ENCODE measurements at regions not wholly inside any gene's neighbourhood (a gene's known extent, or its start where the extent isn't known, plus 50 kb on each side); places are given as distances from the start of the nearest gene placed in this dataset.

DNA sequence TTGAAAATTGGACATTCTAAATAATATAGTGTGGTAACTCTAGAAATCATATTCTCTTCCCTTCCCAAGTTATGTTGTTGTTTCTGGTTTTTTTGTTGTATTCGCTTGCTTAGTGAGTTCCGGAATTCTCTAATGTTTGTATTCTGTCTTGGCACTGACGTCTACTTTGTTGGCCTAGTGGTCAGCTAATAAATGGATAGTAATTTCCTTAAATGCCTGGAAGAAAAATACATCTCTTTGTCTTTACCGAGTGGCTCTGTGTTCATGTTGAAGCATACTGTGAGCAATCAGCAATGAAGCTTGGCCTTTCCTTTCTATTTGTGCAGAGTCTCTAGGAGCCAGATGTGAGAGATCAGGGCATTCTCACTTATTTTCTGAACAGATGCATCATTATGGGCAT is 1225.7 kb downstream of the JRKL start:
- TF ChIP-seq, protein P1, sequence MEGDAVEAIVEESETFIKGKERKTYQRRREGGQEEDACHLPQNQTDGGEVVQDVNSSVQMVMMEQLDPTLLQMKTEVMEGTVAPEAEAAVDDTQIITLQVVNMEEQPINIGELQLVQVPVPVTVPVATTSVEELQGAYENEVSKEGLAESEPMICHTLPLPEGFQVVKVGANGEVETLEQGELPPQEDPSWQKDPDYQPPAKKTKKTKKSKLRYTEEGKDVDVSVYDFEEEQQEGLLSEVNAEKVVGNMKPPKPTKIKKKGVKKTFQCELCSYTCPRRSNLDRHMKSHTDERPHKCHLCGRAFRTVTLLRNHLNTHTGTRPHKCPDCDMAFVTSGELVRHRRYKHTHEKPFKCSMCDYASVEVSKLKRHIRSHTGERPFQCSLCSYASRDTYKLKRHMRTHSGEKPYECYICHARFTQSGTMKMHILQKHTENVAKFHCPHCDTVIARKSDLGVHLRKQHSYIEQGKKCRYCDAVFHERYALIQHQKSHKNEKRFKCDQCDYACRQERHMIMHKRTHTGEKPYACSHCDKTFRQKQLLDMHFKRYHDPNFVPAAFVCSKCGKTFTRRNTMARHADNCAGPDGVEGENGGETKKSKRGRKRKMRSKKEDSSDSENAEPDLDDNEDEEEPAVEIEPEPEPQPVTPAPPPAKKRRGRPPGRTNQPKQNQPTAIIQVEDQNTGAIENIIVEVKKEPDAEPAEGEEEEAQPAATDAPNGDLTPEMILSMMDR (IDR thresholded peaks at IDR 0.05; ENCODE audit: low read depth, low read length, missing input control): no peak
- TF ChIP-seq TAF1 (conservative IDR thresholded peaks at IDR 0.05): no peak
- TF ChIP-seq, protein P2, sequence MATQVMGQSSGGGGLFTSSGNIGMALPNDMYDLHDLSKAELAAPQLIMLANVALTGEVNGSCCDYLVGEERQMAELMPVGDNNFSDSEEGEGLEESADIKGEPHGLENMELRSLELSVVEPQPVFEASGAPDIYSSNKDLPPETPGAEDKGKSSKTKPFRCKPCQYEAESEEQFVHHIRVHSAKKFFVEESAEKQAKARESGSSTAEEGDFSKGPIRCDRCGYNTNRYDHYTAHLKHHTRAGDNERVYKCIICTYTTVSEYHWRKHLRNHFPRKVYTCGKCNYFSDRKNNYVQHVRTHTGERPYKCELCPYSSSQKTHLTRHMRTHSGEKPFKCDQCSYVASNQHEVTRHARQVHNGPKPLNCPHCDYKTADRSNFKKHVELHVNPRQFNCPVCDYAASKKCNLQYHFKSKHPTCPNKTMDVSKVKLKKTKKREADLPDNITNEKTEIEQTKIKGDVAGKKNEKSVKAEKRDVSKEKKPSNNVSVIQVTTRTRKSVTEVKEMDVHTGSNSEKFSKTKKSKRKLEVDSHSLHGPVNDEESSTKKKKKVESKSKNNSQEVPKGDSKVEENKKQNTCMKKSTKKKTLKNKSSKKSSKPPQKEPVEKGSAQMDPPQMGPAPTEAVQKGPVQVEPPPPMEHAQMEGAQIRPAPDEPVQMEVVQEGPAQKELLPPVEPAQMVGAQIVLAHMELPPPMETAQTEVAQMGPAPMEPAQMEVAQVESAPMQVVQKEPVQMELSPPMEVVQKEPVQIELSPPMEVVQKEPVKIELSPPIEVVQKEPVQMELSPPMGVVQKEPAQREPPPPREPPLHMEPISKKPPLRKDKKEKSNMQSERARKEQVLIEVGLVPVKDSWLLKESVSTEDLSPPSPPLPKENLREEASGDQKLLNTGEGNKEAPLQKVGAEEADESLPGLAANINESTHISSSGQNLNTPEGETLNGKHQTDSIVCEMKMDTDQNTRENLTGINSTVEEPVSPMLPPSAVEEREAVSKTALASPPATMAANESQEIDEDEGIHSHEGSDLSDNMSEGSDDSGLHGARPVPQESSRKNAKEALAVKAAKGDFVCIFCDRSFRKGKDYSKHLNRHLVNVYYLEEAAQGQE (IDR thresholded peaks at IDR 0.05): no peak
- TF ChIP-seq, protein P3, sequence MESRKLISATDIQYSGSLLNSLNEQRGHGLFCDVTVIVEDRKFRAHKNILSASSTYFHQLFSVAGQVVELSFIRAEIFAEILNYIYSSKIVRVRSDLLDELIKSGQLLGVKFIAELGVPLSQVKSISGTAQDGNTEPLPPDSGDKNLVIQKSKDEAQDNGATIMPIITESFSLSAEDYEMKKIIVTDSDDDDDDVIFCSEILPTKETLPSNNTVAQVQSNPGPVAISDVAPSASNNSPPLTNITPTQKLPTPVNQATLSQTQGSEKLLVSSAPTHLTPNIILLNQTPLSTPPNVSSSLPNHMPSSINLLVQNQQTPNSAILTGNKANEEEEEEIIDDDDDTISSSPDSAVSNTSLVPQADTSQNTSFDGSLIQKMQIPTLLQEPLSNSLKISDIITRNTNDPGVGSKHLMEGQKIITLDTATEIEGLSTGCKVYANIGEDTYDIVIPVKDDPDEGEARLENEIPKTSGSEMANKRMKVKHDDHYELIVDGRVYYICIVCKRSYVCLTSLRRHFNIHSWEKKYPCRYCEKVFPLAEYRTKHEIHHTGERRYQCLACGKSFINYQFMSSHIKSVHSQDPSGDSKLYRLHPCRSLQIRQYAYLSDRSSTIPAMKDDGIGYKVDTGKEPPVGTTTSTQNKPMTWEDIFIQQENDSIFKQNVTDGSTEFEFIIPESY (IDR thresholded peaks at IDR 0.05): no peak
- no peak for TF ChIP-seq YY1 (IDR thresholded peaks at IDR 0.05)
- no peak for TF ChIP-seq RAD21 (IDR thresholded peaks at IDR 0.05)
- TF ChIP-seq GABPA (IDR thresholded peaks at IDR 0.05 in 1 of 2, conservative IDR thresholded peaks at IDR 0.05 in 1 of 2): no peak
- TF ChIP-seq, protein P4, sequence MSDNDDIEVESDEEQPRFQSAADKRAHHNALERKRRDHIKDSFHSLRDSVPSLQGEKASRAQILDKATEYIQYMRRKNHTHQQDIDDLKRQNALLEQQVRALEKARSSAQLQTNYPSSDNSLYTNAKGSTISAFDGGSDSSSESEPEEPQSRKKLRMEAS (IDR thresholded peaks at IDR 0.05): no peak
- no peak for TF ChIP-seq FOXA1 (IDR thresholded peaks at IDR 0.05)
- TF ChIP-seq, protein P5, sequence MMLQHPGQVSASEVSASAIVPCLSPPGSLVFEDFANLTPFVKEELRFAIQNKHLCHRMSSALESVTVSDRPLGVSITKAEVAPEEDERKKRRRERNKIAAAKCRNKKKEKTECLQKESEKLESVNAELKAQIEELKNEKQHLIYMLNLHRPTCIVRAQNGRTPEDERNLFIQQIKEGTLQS (IDR thresholded peaks at IDR 0.05): no peak
- TF ChIP-seq JUND (IDR thresholded peaks at IDR 0.05): no peak
- no peak for TF ChIP-seq HNF4A (conservative IDR thresholded peaks at IDR 0.05)
- no peak for TF ChIP-seq EGR1 (IDR thresholded peaks at IDR 0.05; ENCODE audit: low read depth in 2 of 2)
- no peak for TF ChIP-seq SP1 (IDR thresholded peaks at IDR 0.05)
